ENCODE measurements at regions not wholly inside any gene's neighbourhood (a gene's known extent, or its start where the extent isn't known, plus 50 kb on each side); places are given as distances from the start of the nearest gene placed in this dataset.
"Not testable (repeated sequence)": the region's sequence is repeated elsewhere in the genome, so short reads cannot be mapped to it uniquely, and the experiment has no call there.

DNA sequence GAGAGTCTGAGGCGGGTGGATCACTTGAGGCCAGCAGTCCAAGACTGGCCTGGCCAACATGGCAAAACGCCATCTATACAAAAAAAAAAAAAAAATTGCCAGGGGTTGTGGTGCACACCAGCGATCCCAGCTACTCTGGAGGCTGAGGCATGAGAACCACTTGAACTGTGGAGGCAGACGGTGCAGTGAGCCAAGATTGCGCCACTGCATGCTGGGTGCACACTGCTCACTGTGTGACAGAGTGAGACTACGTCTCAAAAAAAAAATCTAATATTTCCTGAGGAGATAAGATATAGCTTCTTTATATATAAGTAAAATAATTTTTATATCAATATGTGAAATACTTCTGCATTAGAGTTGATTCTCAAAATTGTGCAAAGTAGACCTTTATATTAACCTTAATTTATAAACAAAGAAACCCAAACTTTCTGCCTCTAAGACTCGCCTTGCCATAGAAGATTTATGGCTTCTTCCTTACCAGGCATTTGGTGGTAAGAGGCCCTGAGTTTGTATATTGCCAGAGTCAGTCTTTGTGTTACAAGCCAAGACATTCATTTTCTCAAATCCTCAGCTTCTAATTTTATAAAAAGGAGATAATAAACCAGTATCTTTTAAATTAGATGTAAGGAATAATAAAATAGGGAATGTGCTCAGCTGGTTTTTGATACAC is 1226.7 kb downstream of the FLRT2 start:
- Histone ChIP-seq H3K9ac (ENCODE audit: low read depth, low read length) (no peak overlapping the region), H3K4me1 (ENCODE audit: control insufficient read depth, insufficient read depth, low read length) (no peaks in the 10 kb centered on the region), H3K56ac (ENCODE audit: extremely low read depth, insufficient read depth, low read length) (no peak overlapping the region), H3K4ac (ENCODE audit: low read depth, low read length) (no peak overlapping the region), H3K9me1 (ENCODE audit: insufficient read depth, low read length) (no peaks in the 10 kb centered on the region), H3K14ac (replicated peaks; ENCODE audit: low read depth, low read length) (no peak overlapping the region), H3K9me3 (ENCODE audit: control insufficient read depth, insufficient read depth, low read length) (peaks cover 8% of the 10 kb centered on the region; the same call in 1 of the 2 replicates), H3K27ac (ENCODE audit: insufficient read depth, low read length) (no peak overlapping the region), H4K8ac (ENCODE audit: low read depth in 2 of 2, low read length in 2 of 2) (no peak overlapping the region), H2AK9ac (replicated peaks; ENCODE audit: low read depth, low read length, poor library complexity) (no peak overlapping the region), H3K4me3 (ENCODE audit: insufficient read depth, low read depth, low read length) (no peak overlapping the region), H3K18ac (ENCODE audit: low read depth, low read length) (no peak overlapping the region), H3K4me2 (ENCODE audit: low read depth, low read length) (no peak overlapping the region), H2BK5ac (ENCODE audit: low read depth, low read length, poor library complexity, severe bottlenecking) (no peak overlapping the region), H3K79me1 (ENCODE audit: low read depth in 1 of 2, low read length in 2 of 2) (no peaks in the 10 kb centered on the region), H2AFZ (replicated peaks; ENCODE audit: low read length, poor library complexity) (no peak overlapping the region), H3K36me3 (ENCODE audit: control insufficient read depth, insufficient read depth, low read length) (no peaks in the 10 kb centered on the region), H4K5ac (ENCODE audit: low read depth, low read length) (no peak overlapping the region), H3K27me3 (ENCODE audit: control insufficient read depth, insufficient read depth, low read length) (no peaks in the 10 kb centered on the region), H2BK20ac (ENCODE audit: low read depth, low read length) (no peak overlapping the region), H2BK15ac (ENCODE audit: low read depth, low read length) (no peak overlapping the region), H4K20me1 (ENCODE audit: insufficient read depth, low read length) (no peaks in the 10 kb centered on the region), H2BK120ac (ENCODE audit: low read depth, low read length) (no peak overlapping the region), H4K91ac (ENCODE audit: insufficient read depth, low read depth, low read length) (no peak overlapping the region), H3K23ac (ENCODE audit: low read depth, low read length) (no peak overlapping the region), H2AK5ac (ENCODE audit: low read depth, low read length) (no peak overlapping the region)
- 92% methylated on average over 2 of the region's 7 CpGs; no CpG with 5 or more reads in 1 of the 2 experiments for WGBS, 2 experiments (ENCODE audit: extremely low coverage in 2 of 2, insufficient read length in 1 of 2)
- DNase-seq (no peak), ATAC-seq (ENCODE audit: low read depth) (no peak)
- no peak for TF ChIP-seq FOS (IDR thresholded peaks at IDR 0.05; ENCODE audit: low read depth, low read length)
- TF ChIP-seq SMC3 (IDR thresholded peaks at IDR 0.05; ENCODE audit: low read depth, low read length) = no peak
- POLR2A ChIA-PET (ENCODE audit: unreplicated experiment) = no interaction called here
- CTCF ChIA-PET = no interaction called here
- in situ Hi-C loops (cut with MboI; ENCODE audit: low sequenced_read_pairs) = no loop called here
- BruUV-seq (replicated peaks) = no TSS peak
- dilution Hi-C loops (cut with HindIII; ENCODE audit: low sequenced_read_pairs, unreplicated experiment) = no loop called here
- intact Hi-C loops (cut with micrococcal nuclease) = no loop called here

DNA sequence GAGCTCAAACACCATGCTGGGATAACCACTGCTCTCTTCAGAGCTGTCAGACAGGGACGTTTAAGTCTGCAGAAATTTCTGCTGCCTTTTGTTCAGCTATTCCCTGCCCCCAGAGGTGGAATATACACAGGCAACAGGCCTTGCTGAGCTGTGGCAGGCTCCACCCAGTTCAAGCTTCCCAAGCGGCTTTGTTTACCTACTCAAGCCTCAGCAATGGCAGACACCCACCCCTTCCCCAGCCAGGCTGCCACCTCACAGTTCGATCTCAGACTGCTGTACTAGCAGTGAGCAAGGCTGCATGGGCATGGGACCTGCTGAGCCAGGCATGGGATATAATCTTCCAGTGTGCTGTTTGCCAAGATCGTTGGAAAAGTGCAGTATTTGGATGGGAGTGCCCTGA is 1220.5 kb downstream of the FLRT2 start:
- CTCF ChIA-PET; H4K91ac ChIP-seq (ENCODE audit: insufficient read depth, low read depth, low read length); DNase-seq; H3K4me3 ChIP-seq (ENCODE audit: insufficient read depth, low read depth, low read length); H3K27me3 ChIP-seq (ENCODE audit: control insufficient read depth, insufficient read depth, low read length); BruUV-seq (replicated peaks); H3K4me1 ChIP-seq (ENCODE audit: control insufficient read depth, insufficient read depth, low read length); H3K9ac ChIP-seq (ENCODE audit: low read depth, low read length); H3K56ac ChIP-seq (ENCODE audit: extremely low read depth, insufficient read depth, low read length); H3K9me3 ChIP-seq (ENCODE audit: control insufficient read depth, insufficient read depth, low read length); H2AK9ac ChIP-seq (replicated peaks; ENCODE audit: low read depth, low read length, poor library complexity); H4K20me1 ChIP-seq (ENCODE audit: insufficient read depth, low read length); H3K23ac ChIP-seq (ENCODE audit: low read depth, low read length); dilution Hi-C loops (cut with HindIII; ENCODE audit: low sequenced_read_pairs, unreplicated experiment); H3K79me1 ChIP-seq (ENCODE audit: low read depth in 1 of 2, low read length in 2 of 2); H2BK15ac ChIP-seq (ENCODE audit: low read depth, low read length); H3K36me3 ChIP-seq (ENCODE audit: control insufficient read depth, insufficient read depth, low read length); intact Hi-C loops (cut with micrococcal nuclease); H3K4ac ChIP-seq (ENCODE audit: low read depth, low read length); H2BK20ac ChIP-seq (ENCODE audit: low read depth, low read length); H3K18ac ChIP-seq (ENCODE audit: low read depth, low read length); H2BK5ac ChIP-seq (ENCODE audit: low read depth, low read length, poor library complexity, severe bottlenecking); H4K8ac ChIP-seq (ENCODE audit: low read depth in 2 of 2, low read length in 2 of 2); in situ Hi-C loops (cut with MboI; ENCODE audit: low sequenced_read_pairs); ATAC-seq (ENCODE audit: low read depth); H2AFZ ChIP-seq (replicated peaks; ENCODE audit: low read length, poor library complexity); H3K14ac ChIP-seq (replicated peaks; ENCODE audit: low read depth, low read length); H3K4me2 ChIP-seq (ENCODE audit: low read depth, low read length); H4K5ac ChIP-seq (ENCODE audit: low read depth, low read length); H2BK120ac ChIP-seq (ENCODE audit: low read depth, low read length); H2AK5ac ChIP-seq (ENCODE audit: low read depth, low read length); H3K9me1 ChIP-seq (ENCODE audit: insufficient read depth, low read length); POLR2A ChIA-PET (ENCODE audit: unreplicated experiment); H3K27ac ChIP-seq (ENCODE audit: insufficient read depth, low read length): not testable (repeated sequence)
- WGBS, 2 experiments (ENCODE audit: extremely low coverage in 2 of 2, insufficient read length in 1 of 2) = 25% methylated on average over 1 of the region's 4 CpGs; no CpG with 5 or more reads in 1 of the 2 experiments

Measured in IMR-90 (cell line).